ENCODE measurements at regions not wholly inside any gene's neighbourhood (a gene's known extent, or its start where the extent isn't known, plus 50 kb on each side); places are given as distances from the start of the nearest gene placed in this dataset.

DNA sequence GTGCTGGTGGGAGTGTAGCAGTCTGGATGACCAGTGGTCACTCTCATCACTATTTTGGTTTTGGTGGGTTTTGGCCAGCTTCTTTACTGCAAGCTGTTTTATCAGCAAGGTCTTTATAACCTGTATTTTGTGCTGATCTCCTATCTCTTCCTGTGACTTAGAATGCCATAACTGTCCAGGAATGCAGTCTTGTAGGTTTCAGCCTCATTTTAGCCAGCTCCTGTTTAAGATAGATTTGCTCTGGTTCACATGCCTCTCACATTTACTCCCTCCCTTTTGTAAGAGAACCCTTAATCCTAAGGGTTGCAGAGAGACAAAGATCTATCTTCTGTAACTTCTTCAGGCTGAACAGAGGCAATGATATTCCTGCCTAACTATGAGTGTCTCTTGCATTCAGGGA, 51.2 kb upstream of the INHBA start:
- DNase-seq (ENCODE audit: low read depth) = no peak
